PFSK-1 (cell line): ENCODE measurements at regions not wholly inside any gene's neighbourhood (a gene's known extent, or its start where the extent isn't known, plus 50 kb on each side); places are given as distances from the start of the nearest gene placed in this dataset.

Source experiments
- TAF1 ChIP-seq: IDR thresholded peaks from 2 replicates; pipeline ENCODE4 v1.6.1; 2012; ENCODE audit warnings: low read length, control low read depth, borderline replicate concordance; ENCODE audit not compliant: insufficient read depth
- TF ChIP-seq, protein P1 (sequence below), 2 experiments: IDR thresholded peaks; 2 replicates each; pipeline versions ENCODE4 v1.6.1 to v1.8.0; 2011 to 2012; ENCODE audit warnings: low read depth in 2 of 2, low read length in 2 of 2, control low read depth in 1 of 2, inconsistent platforms in 1 of 2, mild to moderate bottlenecking in 1 of 2, moderate library complexity in 1 of 2; ENCODE audit not compliant: insufficient read depth in 1 of 2

DNA sequence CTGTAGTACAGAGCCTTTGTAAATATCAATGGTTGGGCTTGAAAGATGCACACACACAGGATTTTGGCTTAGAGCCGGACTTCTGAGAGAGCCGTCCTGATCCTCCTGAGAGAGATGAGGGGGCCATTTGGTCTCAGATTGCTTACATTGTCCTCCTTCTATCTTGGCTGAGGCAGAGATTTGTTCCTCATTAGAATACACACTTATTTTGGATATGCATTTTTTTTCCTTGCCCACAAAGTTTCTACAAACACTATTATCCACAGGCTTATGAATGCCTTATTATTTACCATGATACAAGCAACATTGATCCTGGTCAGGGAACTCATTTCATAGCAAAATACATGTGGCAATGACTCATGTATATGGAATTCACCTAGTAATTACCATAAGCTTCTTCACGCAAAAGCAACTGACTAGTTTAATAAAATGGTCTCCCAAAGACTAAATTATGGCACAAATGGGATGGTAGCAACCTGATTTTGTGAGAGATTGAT lies 175.3 kb downstream of the MDFIC start:
- TF ChIP-seq, protein P1, sequence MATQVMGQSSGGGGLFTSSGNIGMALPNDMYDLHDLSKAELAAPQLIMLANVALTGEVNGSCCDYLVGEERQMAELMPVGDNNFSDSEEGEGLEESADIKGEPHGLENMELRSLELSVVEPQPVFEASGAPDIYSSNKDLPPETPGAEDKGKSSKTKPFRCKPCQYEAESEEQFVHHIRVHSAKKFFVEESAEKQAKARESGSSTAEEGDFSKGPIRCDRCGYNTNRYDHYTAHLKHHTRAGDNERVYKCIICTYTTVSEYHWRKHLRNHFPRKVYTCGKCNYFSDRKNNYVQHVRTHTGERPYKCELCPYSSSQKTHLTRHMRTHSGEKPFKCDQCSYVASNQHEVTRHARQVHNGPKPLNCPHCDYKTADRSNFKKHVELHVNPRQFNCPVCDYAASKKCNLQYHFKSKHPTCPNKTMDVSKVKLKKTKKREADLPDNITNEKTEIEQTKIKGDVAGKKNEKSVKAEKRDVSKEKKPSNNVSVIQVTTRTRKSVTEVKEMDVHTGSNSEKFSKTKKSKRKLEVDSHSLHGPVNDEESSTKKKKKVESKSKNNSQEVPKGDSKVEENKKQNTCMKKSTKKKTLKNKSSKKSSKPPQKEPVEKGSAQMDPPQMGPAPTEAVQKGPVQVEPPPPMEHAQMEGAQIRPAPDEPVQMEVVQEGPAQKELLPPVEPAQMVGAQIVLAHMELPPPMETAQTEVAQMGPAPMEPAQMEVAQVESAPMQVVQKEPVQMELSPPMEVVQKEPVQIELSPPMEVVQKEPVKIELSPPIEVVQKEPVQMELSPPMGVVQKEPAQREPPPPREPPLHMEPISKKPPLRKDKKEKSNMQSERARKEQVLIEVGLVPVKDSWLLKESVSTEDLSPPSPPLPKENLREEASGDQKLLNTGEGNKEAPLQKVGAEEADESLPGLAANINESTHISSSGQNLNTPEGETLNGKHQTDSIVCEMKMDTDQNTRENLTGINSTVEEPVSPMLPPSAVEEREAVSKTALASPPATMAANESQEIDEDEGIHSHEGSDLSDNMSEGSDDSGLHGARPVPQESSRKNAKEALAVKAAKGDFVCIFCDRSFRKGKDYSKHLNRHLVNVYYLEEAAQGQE (IDR thresholded peaks at IDR 0.05; ENCODE audit: insufficient read depth in 1 of 2, low read depth in 2 of 2, low read length in 2 of 2), result no peak
- no peak for TF ChIP-seq TAF1
